NCI-H1436 treated with DMSO at 0.1 percent for 48 hours (cell line): ENCODE measurements at regions not wholly inside any gene's neighbourhood (a gene's known extent, or its start where the extent isn't known, plus 50 kb on each side); places are given as distances from the start of the nearest gene placed in this dataset.

Experiments
- DNase-seq: peaks from one replicate; lab custom pipeline; 2025; lab: John Stamatoyannopoulos, UW

- no peak for DNase-seq
Measured at GRCh38 chr6:44559486-44560270, 172.2 kb downstream of the CDC5L start.

GRCh38 chr6:44560458-44561059 lies 173.1 kb downstream of the CDC5L start:
- no peak for DNase-seq

- no peak for DNase-seq
Measured at GRCh38 chr6:44561060-44561623, 173.6 kb downstream of the CDC5L start.

- DNase-seq: no peak
Measured at GRCh38 chr6:44561832-44562665, 174.5 kb downstream of the CDC5L start.

GRCh38 chr6:44563397-44563796 lies 175.9 kb downstream of the CDC5L start:
- DNase-seq: no peak

GRCh38 chr6:44564906-44565524 lies 177.5 kb downstream of the CDC5L start:
- DNase-seq: no peak

- DNase-seq: no peak
Measured at GRCh38 chr6:44567406-44567805, 179.9 kb downstream of the CDC5L start.

- DNase-seq: no peak
Measured at GRCh38 chr6:44569131-44569530, 181.6 kb downstream of the CDC5L start.

GRCh38 chr6:44569931-44570385 lies 182.5 kb downstream of the CDC5L start:
- no peak for DNase-seq

- DNase-seq: no peak
Measured at GRCh38 chr6:44571510-44571909, 184.0 kb downstream of the CDC5L start.

GRCh38 chr6:44572346-44572745 lies 184.8 kb downstream of the CDC5L start:
- no peak for DNase-seq

- DNase-seq: no peak
Measured at GRCh38 chr6:44575644-44576043, 188.1 kb downstream of the CDC5L start.

- DNase-seq: no peak
Measured at GRCh38 chr6:44576132-44576631, 188.7 kb downstream of the CDC5L start.

GRCh38 chr6:44580901-44581300 lies 193.4 kb downstream of the CDC5L start:
- no peak for DNase-seq

GRCh38 chr6:44582930-44583329 lies 195.4 kb downstream of the CDC5L start:
- no peak for DNase-seq

- no peak for DNase-seq
Measured at GRCh38 chr6:44590471-44590870, 203.0 kb downstream of the CDC5L start.

GRCh38 chr6:44593539-44593944 lies 206.0 kb downstream of the CDC5L start:
- DNase-seq: no peak

- no peak for DNase-seq
Measured at GRCh38 chr6:44594481-44594880, 207.0 kb downstream of the CDC5L start.

- no peak for DNase-seq
Measured at GRCh38 chr6:44598679-44599078, 211.2 kb downstream of the CDC5L start.

GRCh38 chr6:44599672-44600071 lies 212.2 kb downstream of the CDC5L start:
- DNase-seq: no peak

- no peak for DNase-seq
Measured at GRCh38 chr6:44603044-44603686, 215.7 kb downstream of the CDC5L start.
